ENCODE measurements at regions not wholly inside any gene's neighbourhood (a gene's known extent, or its start where the extent isn't known, plus 50 kb on each side); places are given as distances from the start of the nearest gene placed in this dataset.

GRCh38 chr12:111161898-111162297 is 207.0 kb downstream of the PHETA1 start:
- no peak for TF ChIP-seq CTCF (IDR thresholded peaks at IDR 0.05; ENCODE audit: insufficient read depth, low read length)
- no peak for TF ChIP-seq REST (IDR thresholded peaks at IDR 0.05; ENCODE audit: insufficient replicate concordance, low read depth)
- TF ChIP-seq POLR2AphosphoS5 (IDR thresholded peaks at IDR 0.05; ENCODE audit: low read depth): no peak
- no peak for TF ChIP-seq GABPA (IDR thresholded peaks at IDR 0.05; ENCODE audit: low read depth)
- no peak for TF ChIP-seq SPI1 (IDR thresholded peaks at IDR 0.05; ENCODE audit: borderline replicate concordance, low read depth)

All from HL-60 (cell line).